Omental fat pad (tissue), 3 donors: ENCODE measurements at regions not wholly inside any gene's neighbourhood (a gene's known extent, or its start where the extent isn't known, plus 50 kb on each side); places are given as distances from the start of the nearest gene placed in this dataset.
"Not testable (repeated sequence)": the region's sequence is repeated elsewhere in the genome, so short reads cannot be mapped to it uniquely, and the experiment has no call there.

Experiments
- ATAC-seq: fragments of 150-250 bp; one replicate; pipeline ENCODE4 v1.9.1; 2016; ENCODE audit warnings: mild to moderate bottlenecking, moderate library complexity; ENCODE audit not compliant: low FRiP score
- DNase-seq: peaks from one replicate; pipeline ENCODE4 v3.0.0-alpha.2; 2019; ENCODE audit warnings: low spot score
- TF ChIP-seq, protein P1 (sequence below), 3 donors: fragments of 450-650 bp; IDR thresholded peaks; one replicate each; pipeline ENCODE4 v1.5.1; 2016 to 2017; ENCODE audit warnings: antibody characterized with exemption in 3 of 3, mild to moderate bottlenecking in 3 of 3, moderate library complexity in 2 of 3

DNA sequence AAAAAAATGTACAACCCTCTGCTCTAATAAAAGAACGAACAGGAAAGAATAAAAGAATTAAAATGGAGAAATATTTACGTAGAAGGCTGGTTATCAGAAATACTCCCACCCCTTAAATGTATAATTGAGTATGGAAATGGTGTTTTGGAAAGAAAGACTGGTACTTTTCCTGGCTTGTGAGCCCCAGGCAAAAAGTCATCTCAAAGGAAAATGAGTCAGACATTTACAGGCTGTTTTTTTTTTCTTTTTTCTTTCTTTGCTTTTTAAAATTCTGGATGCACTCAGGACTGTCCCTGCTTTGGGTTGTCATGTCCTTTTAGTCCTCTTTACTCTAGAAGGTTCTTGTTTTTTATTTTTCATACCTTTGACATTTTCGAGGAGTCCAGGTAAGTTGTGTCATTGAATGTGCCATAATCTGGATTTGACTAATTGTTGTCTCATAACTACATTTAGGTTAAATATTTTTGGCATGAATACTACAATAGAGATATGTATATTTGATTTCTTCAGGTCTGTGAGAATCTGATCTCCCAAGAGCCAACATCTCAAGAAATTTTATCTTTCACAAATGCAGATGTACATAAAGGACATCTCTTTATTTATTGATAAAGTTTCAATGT is 313.0 kb upstream of the GLI3 start:
- ATAC-seq: no peak
- TF ChIP-seq, protein P1, sequence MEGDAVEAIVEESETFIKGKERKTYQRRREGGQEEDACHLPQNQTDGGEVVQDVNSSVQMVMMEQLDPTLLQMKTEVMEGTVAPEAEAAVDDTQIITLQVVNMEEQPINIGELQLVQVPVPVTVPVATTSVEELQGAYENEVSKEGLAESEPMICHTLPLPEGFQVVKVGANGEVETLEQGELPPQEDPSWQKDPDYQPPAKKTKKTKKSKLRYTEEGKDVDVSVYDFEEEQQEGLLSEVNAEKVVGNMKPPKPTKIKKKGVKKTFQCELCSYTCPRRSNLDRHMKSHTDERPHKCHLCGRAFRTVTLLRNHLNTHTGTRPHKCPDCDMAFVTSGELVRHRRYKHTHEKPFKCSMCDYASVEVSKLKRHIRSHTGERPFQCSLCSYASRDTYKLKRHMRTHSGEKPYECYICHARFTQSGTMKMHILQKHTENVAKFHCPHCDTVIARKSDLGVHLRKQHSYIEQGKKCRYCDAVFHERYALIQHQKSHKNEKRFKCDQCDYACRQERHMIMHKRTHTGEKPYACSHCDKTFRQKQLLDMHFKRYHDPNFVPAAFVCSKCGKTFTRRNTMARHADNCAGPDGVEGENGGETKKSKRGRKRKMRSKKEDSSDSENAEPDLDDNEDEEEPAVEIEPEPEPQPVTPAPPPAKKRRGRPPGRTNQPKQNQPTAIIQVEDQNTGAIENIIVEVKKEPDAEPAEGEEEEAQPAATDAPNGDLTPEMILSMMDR (IDR thresholded peaks at IDR 0.05): no peak
- no peak for DNase-seq

DNA sequence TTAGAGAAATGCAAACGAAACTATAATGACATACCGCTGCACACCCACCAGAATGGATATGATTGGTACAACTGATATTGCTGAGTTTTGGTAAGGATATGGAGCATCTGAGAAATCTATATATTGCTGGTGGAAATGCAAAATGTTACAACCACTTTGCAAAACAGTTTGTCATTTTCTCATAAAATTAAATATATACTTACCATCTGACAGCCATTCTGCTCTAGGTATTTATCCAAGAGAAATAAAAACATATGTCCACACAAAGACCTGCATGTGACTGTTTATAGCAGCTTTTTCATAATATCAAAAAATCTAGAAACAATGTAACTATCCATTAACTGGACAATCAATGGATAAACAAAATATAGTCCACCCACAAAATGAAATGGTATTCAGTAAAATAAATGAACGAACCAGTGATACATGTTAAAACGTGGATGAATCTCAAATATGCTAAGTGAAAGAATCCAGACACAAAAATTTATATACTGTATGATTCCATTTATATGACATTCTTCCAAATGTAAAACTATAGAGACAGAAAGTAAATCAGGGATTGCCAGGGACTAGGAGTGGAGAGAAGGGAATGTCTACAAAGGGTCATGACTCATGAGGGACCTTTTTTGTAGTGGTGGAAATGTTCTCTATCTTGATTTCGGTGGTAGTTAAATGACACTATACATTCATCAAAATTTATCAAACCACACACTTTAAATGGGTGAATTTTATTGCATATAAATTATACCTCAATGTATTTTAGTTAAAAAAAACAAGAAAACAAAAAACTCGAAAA is 312.0 kb upstream of the GLI3 start:
- ATAC-seq: no peak
- DNase-seq: no peak
- TF ChIP-seq, protein P1 (IDR thresholded peaks at IDR 0.05): no peak

DNA sequence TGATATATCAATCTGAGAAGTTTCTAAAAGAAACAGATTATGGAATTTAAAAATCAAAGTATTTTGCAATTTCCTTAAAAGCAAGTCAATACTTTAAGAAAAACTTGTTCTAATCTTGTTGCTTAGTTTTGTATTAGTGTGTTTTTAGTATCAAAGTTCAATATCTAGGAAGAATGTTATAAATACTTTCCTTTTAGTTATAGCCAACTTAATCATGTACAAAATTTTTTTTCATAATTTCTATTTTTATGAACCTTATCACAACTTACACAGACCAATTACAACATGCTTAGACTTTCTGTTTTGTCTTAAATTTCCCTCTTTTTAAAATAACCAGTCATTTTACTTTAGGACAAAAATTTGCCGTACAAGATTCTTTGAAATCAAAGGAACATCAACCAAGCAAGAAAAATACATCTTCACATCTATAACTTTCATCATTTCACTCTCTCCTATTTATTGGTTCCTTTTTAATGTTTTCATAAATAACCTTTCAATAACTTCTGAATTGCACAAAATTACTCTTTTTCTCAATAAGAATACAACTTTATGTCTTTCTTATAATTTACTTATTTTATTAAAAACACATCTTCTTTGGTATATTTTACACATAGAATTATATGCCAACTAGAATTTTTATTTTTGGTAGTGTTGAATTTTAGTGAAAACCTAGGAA is 308.2 kb upstream of the GLI3 start:
- TF ChIP-seq, protein P1 (IDR thresholded peaks at IDR 0.05): no peak
- DNase-seq (no peak), ATAC-seq (no peak)

DNA sequence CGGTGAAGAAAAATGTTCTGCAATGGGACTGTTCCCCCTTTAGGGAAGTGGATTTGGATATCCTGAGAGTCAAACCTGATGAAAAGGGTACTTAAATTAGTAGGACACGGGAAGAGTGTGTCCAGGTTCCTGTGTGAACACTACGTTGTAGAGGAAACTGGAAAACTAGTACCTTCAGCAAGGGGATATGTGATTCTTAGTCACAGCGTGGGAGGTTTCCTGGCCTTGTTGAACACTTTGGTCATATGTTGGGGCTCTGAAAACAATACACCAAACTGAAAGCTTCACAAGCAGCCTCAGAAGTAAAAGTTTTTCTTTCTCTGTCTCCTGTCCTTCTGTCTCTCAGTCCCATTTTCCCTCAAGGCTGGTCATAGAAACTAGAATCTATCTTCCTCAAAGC is 306.9 kb upstream of the GLI3 start:
- DNase-seq: no peak
- ATAC-seq: no peak
- TF ChIP-seq, protein P1 (IDR thresholded peaks at IDR 0.05): no peak

DNA sequence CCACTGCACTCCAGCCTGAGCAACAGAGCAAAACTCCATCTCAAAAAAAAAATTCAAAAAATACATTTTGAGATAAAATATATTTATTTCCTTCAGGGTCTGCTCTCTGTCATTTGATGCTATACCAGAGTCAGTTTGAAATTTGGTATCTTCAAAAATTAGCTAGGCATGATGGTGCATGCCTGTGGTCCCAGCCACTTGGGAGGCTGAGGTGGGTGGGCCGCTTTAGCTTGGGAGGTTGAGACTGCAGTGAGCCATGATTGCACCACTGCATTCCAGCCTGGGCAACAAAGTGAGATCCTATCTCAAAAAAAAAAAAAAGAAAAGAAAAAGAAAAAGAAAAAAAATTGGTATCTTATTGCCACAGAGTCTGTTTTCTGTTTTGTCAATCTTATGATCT is 305.4 kb upstream of the GLI3 start:
- not testable (repeated sequence) for DNase-seq, ATAC-seq

DNA sequence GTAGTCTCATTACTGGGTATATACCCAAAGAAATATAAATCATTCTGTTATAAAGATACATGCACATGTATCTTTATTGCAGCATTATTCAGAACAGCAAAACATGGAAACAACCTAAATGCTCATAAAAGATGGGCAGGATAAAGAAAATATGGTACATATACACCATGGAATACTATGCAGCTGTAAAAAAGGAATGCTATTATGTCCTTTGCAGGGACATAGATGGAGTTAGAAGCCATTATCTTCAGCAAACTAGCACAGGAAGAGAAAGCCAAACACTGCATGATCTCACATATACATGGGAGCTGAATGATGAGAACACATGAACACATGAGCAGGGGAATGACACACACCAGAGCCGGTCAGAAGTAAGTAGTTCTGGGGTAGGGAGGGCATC is 297.4 kb upstream of the GLI3 start:
- TF ChIP-seq, protein P1 (IDR thresholded peaks at IDR 0.05): no peak
- ATAC-seq (no peak), DNase-seq (no peak)

DNA sequence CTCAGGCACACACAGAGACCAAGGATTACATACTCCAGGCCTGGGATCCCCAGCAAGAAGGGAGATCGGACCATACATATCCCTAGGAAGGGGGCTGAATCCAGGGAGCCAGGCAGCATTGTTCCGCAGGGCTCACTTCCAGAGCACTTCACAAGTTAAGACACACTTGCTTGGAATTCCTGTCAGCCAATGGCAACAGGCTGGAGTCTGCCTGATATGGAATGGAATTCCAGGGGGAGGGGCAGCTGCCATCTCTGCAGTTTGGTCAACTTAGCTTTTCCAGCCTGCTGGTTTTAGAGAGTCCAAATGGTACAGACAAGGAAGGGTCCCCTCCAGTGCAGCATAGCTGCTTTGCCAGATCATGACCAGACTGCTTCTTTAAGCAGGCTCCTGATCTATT is 290.0 kb upstream of the GLI3 start:
- DNase-seq (no peak), ATAC-seq (no peak)
- TF ChIP-seq, protein P1 (IDR thresholded peaks at IDR 0.05): no peak
